H1 (cell line): ENCODE measurements at regions not wholly inside any gene's neighbourhood (a gene's known extent, or its start where the extent isn't known, plus 50 kb on each side); places are given as distances from the start of the nearest gene placed in this dataset.

Experiments used
- CTCF ChIA-PET: fragments of 300-600 bp; sonication (Branson Sonifier 250); formaldehyde crosslinking; loops from one replicate; lab custom pipeline; 2021; ENCODE audit not compliant: partially characterized antibody; lab: Charles Lee
- POLR2A ChIA-PET: fragments of 300-600 bp; sonication (Branson Sonifier 250); formaldehyde crosslinking; loops from one replicate; lab custom pipeline; 2021; ENCODE audit warnings: inconsistent platforms; ENCODE audit not compliant: partially characterized antibody; lab: Charles Lee
- DNase-seq, 2 experiments: peaks; one replicate each; pipeline versions ENCODE4 v3.0.0 to v3.0.0-alpha.2; 2010 to 2022; ENCODE audit warnings: low spot score in 2 of 2, low read depth in 1 of 2, mixed read lengths in 1 of 2
- FAIRE-seq: peaks from 2 replicates; lab custom pipeline; 2011; peaks lifted over from hg19 to GRCh38; lab: Jason Lieb, UNC
- H2AFZ ChIP-seq: 2 replicates; pipeline ENCODE4 v1.8.1; 2012; ENCODE audit warnings: low read length, inconsistent platforms
- H2AK5ac ChIP-seq: 2 replicates; pipeline ENCODE4 v1.6.1; 2013; ENCODE audit warnings: low read depth, low read length
- H2BK120ac ChIP-seq: replicated peaks from 2 replicates; pipeline ENCODE3; 2013; ENCODE audit warnings: low read depth, low read length, inconsistent platforms
- H2BK12ac ChIP-seq: 2 replicates; pipeline ENCODE4 v1.6.1; 2013; ENCODE audit warnings: low read depth, low read length
- H2BK15ac ChIP-seq: 2 replicates; pipeline ENCODE4 v1.6.1; 2013; ENCODE audit warnings: low read length
- H2BK20ac ChIP-seq: 2 replicates; pipeline ENCODE4 v1.6.1; 2013; ENCODE audit warnings: low read length
- H2BK5ac ChIP-seq: 2 replicates; pipeline ENCODE4 v1.6.1; 2013; ENCODE audit warnings: low read depth, low read length
- H3K14ac ChIP-seq: 2 replicates; pipeline ENCODE4 v1.6.1; 2013; ENCODE audit warnings: inconsistent platforms; ENCODE audit not compliant: insufficient read length
- H3K18ac ChIP-seq: 2 replicates; pipeline ENCODE4 v1.6.1; 2013; ENCODE audit warnings: low read length; ENCODE audit errors: extremely low read depth
- H3K23ac ChIP-seq: 2 replicates; pipeline ENCODE4 v1.6.1; 2013; ENCODE audit warnings: inconsistent platforms; ENCODE audit not compliant: insufficient read length
- H3K23me2 ChIP-seq: 2 replicates; pipeline ENCODE4 v1.6.1; 2013; ENCODE audit warnings: low read depth, low read length
- H3K27ac ChIP-seq: 2 replicates; pipeline ENCODE4 v1.6.1; 2011; ENCODE audit warnings: low read depth, low read length, inconsistent platforms
- H3K27me3 ChIP-seq, 4 experiments: replicated peaks in 1 of 4; 1 replicate in 1 of 4; 2 replicates in 3 of 4; pipeline versions ENCODE4 v1.6.1 to v1.8.1; 2011 to 2013; ENCODE audit warnings: low read length in 3 of 4, mild to moderate bottlenecking in 3 of 4, inconsistent platforms in 2 of 4, mixed read lengths in 2 of 4, moderate library complexity in 1 of 4; ENCODE audit not compliant: control insufficient read depth in 3 of 4, insufficient read depth in 3 of 4; ENCODE audit errors: extremely low read depth in 1 of 4
- H3K36me3 ChIP-seq, 4 experiments: 2 replicates each; pipeline versions ENCODE4 v1.6.1 to v1.8.1; 2011 to 2013; ENCODE audit warnings: mild to moderate bottlenecking in 4 of 4, low read length in 3 of 4, moderate library complexity in 2 of 4, control low read depth in 1 of 4, inconsistent platforms in 1 of 4; ENCODE audit not compliant: insufficient read depth in 4 of 4, control insufficient read depth in 2 of 4
- H3K4ac ChIP-seq: replicated peaks from 2 replicates; pipeline ENCODE3; 2013; ENCODE audit warnings: low read length, low read depth, mixed read lengths, inconsistent platforms; ENCODE audit not compliant: insufficient read length
- H3K4me1 ChIP-seq, 4 experiments: replicated peaks in 1 of 4; 1 replicate in 1 of 4; 2 replicates in 3 of 4; pipeline versions ENCODE4 v1.6.1 to v1.8.1; 2011 to 2013; ENCODE audit warnings: low read length in 3 of 4, inconsistent platforms in 2 of 4, mixed read lengths in 1 of 4; ENCODE audit not compliant: insufficient read depth in 4 of 4, control insufficient read depth in 3 of 4
- H3K4me2 ChIP-seq, 2 experiments: 2 replicates each; pipeline versions ENCODE4 v1.6.1 to v1.8.1; 2011 to 2013; ENCODE audit warnings: low read depth in 2 of 2, low read length in 2 of 2, control low read depth in 1 of 2, inconsistent platforms in 1 of 2, mild to moderate bottlenecking in 1 of 2; ENCODE audit not compliant: insufficient read depth in 1 of 2
- H3K4me3 ChIP-seq, 4 experiments: fragments of 200-600, 300-600 bp in 1 of 4; sonication (generic), shearing (Covaris generic), sonication (Bioruptor Twin) in 1 of 4; 2 replicates each; pipeline versions ENCODE4 v1.5.1 to v1.8.1; 2011 to 2016; ENCODE audit warnings: low read length in 4 of 4, low read depth in 3 of 4, control low read depth in 2 of 4, inconsistent platforms in 2 of 4, mild to moderate bottlenecking in 2 of 4, mixed read lengths in 1 of 4, moderate library complexity in 1 of 4; ENCODE audit not compliant: insufficient read depth in 2 of 4; ENCODE audit errors: extremely low read depth in 1 of 4
- H3K56ac ChIP-seq: replicated peaks from 2 replicates; pipeline ENCODE3; 2013; ENCODE audit warnings: low read depth, mild to moderate bottlenecking, mixed read lengths, low read length, inconsistent platforms; ENCODE audit not compliant: insufficient read length
- H3K79me1 ChIP-seq: 2 replicates; pipeline ENCODE4 v1.6.1; 2013; ENCODE audit warnings: low read depth, low read length, control low read depth
- H3K79me2 ChIP-seq, 2 experiments: 2 replicates each; pipeline versions ENCODE4 v1.6.1 to v1.8.1; 2012 to 2013; ENCODE audit warnings: low read length in 2 of 2, mild to moderate bottlenecking in 2 of 2, inconsistent platforms in 1 of 2; ENCODE audit not compliant: insufficient read depth in 2 of 2, control insufficient read depth in 1 of 2
- H3K9ac ChIP-seq, 4 experiments: replicated peaks in 1 of 4; 1 replicate in 1 of 4; 2 replicates in 3 of 4; pipeline versions ENCODE4 v1.6.1 to v1.8.1; 2011 to 2013; ENCODE audit warnings: low read depth in 3 of 4, low read length in 3 of 4, control low read depth in 2 of 4, mild to moderate bottlenecking in 2 of 4, moderate library complexity in 2 of 4, inconsistent platforms in 1 of 4; ENCODE audit errors: extremely low read depth in 1 of 4
- H3K9me3 ChIP-seq, 2 experiments: 2 replicates each; pipeline versions ENCODE4 v1.6.1 to v1.8.1; 2012 to 2013; ENCODE audit warnings: mild to moderate bottlenecking in 2 of 2, moderate library complexity in 2 of 2, control low read depth in 1 of 2, inconsistent platforms in 1 of 2, low read depth in 1 of 2, low read length in 1 of 2, mixed read lengths in 1 of 2; ENCODE audit not compliant: insufficient read depth in 2 of 2
- H4K20me1 ChIP-seq, 2 experiments: replicated peaks in 1 of 2; 2 replicates each; pipeline versions ENCODE3 to v1.8.1; 2011 to 2013; ENCODE audit warnings: inconsistent platforms in 2 of 2, low read length in 2 of 2, mild to moderate bottlenecking in 1 of 2; ENCODE audit not compliant: insufficient read depth in 2 of 2, control insufficient read depth in 1 of 2
- H4K5ac ChIP-seq: 2 replicates; pipeline ENCODE4 v1.6.1; 2013; ENCODE audit warnings: low read length, low read depth, mixed read lengths, inconsistent platforms; ENCODE audit not compliant: insufficient read length
- H4K8ac ChIP-seq: 2 replicates; pipeline ENCODE4 v1.8.0; 2013; ENCODE audit warnings: mild to moderate bottlenecking, moderate library complexity, low read length, inconsistent platforms; ENCODE audit not compliant: insufficient read depth; ENCODE audit errors: extremely low read depth
- H4K91ac ChIP-seq: replicated peaks from 2 replicates; pipeline ENCODE3; 2013; ENCODE audit warnings: low read length, mixed read lengths, inconsistent platforms; ENCODE audit not compliant: insufficient read length
- ASH2L ChIP-seq: fragments of 200-600, 300-600 bp; sonication (generic); IDR thresholded peaks from one replicate; pipeline ENCODE4 v1.7.1; 2017; ENCODE audit warnings: low read length
- BACH1 ChIP-seq: IDR thresholded peaks from 2 replicates; pipeline ENCODE4 v1.6.1; 2012; ENCODE audit warnings: low read length, improper control_type of control experiment
- EP300 ChIP-seq, 2 experiments: IDR thresholded peaks; 1 replicate in 1 of 2; 2 replicates in 1 of 2; pipeline ENCODE4 v1.6.1; 2011 to 2012; ENCODE audit warnings: low read depth in 2 of 2, low read length in 2 of 2, mild to moderate bottlenecking in 2 of 2, borderline replicate concordance in 1 of 2, inconsistent platforms in 1 of 2, moderate library complexity in 1 of 2
- KDM1A ChIP-seq: fragments of 200-600, 300-600 bp; sonication (generic); IDR thresholded peaks from 2 replicates; pipeline ENCODE4 v1.7.1; 2016; ENCODE audit warnings: mild to moderate bottlenecking, low read length, borderline replicate concordance
- NRF1 ChIP-seq: IDR thresholded peaks from 2 replicates; pipeline ENCODE4 v1.6.1; 2011; ENCODE audit warnings: mild to moderate bottlenecking, low read depth, low read length, improper control_type of control experiment
- POLR2AphosphoS5 ChIP-seq: IDR thresholded peaks from 2 replicates; pipeline ENCODE4 v1.6.1; 2011; ENCODE audit warnings: low read depth, low read length
- SIRT6 ChIP-seq: IDR thresholded peaks from one replicate; pipeline ENCODE4 v1.7.1; 2012; ENCODE audit warnings: low read length, inconsistent platforms
- SP1 ChIP-seq: IDR thresholded peaks from 2 replicates; pipeline ENCODE4 v1.6.1; 2011; ENCODE audit warnings: low read depth, low read length
- TAF1 ChIP-seq: IDR thresholded peaks from 2 replicates; pipeline ENCODE4 v1.6.1; 2011; ENCODE audit warnings: mild to moderate bottlenecking, low read depth, low read length
- TAF7 ChIP-seq: optimal IDR thresholded peaks from 2 replicates; pipeline ENCODE3; 2011; ENCODE audit warnings: low read depth, mild to moderate bottlenecking, inconsistent platforms, low read length, moderate library complexity, borderline replicate concordance
- WGBS, 2 experiments: shearing (Covaris generic) in 1 of 2; methylation state at CpG; one replicate each; pipeline versions ENCODE4 v1.1.6 to v1.1.7; 2013 to 2015; ENCODE audit warnings: low lambda C conversion rate in 2 of 2, mixed read lengths in 2 of 2, inconsistent platforms in 1 of 2, low coverage in 1 of 2, missing lambda C conversion rate in 1 of 2; ENCODE audit not compliant: insufficient replicate concordance in 2 of 2, insufficient coverage in 1 of 2, insufficient read length in 1 of 2; ENCODE audit errors: extremely low coverage in 1 of 2, missing lambda C conversion rate in 1 of 2; 5-methylcytosine and 5-hydroxymethylcytosine counted together
- TF ChIP-seq, protein P1 (sequence below): IDR thresholded peaks from 2 replicates; pipeline ENCODE4 v1.6.1; 2012; ENCODE audit warnings: low read length, inconsistent platforms
- TF ChIP-seq, protein P2 (sequence below): IDR thresholded peaks from 2 replicates; pipeline ENCODE4 v1.6.1; 2012; ENCODE audit warnings: inconsistent platforms

DNA sequence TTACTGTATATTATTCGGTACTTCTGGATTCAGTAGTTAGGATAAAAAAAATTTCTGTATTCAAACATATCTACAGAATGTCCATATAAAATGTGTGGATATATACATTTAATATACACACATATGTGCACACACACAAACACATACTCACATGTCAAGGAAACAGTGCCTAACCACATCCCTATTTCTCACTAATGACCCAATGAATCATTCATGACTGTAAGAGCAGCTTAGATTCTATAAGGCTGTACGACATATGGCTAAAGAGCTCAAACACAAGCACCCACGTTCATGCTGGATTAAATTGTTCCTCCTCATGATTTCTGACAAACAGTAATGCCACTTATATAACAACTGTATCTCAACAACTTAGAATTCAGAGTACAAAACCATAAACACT is 457.3 kb downstream of the ADCYAP1 start:
- H2BK5ac ChIP-seq: no peak overlapping the region
- H3K9ac ChIP-seq: no peak overlapping the region
- ChIA-PET POLR2A (no interaction called here), CTCF (no interaction called here)
- H4K8ac ChIP-seq: no peak overlapping the region
- H3K18ac ChIP-seq: no peak overlapping the region
- H4K5ac ChIP-seq: no peak overlapping the region
- no peak overlapping the region for H3K56ac ChIP-seq
- no peak overlapping the region for H2BK12ac ChIP-seq
- H3K79me2 ChIP-seq: no peaks in the 10 kb centered on the region
- H2BK15ac ChIP-seq: no peak overlapping the region
- H4K20me1 ChIP-seq: no peaks in the 10 kb centered on the region
- H2AFZ ChIP-seq: no peak overlapping the region
- no peak overlapping the region for H3K14ac ChIP-seq
- H2BK120ac ChIP-seq: no peak overlapping the region
- H2BK20ac ChIP-seq: no peak overlapping the region
- no peak overlapping the region for H3K4me3 ChIP-seq
- no peak for DNase-seq
- no peaks in the 10 kb centered on the region for H3K4me1 ChIP-seq
- no peaks in the 10 kb centered on the region for H3K9me3 ChIP-seq
- H3K27me3 ChIP-seq: peaks cover 0 to 2% (median 0%) of the 10 kb centered on the region in 4 experiments; a peak in 1 of 7 replicates
- H3K23me2 ChIP-seq: no peaks in the 10 kb centered on the region
- no peak overlapping the region for H3K4me2 ChIP-seq
- no peak overlapping the region for H4K91ac ChIP-seq
- H2AK5ac ChIP-seq: no peak overlapping the region
- 94% methylated on average over 3 of the region's 3 CpGs; no CpG with 5 or more reads in 1 of the 2 experiments for WGBS, 2 experiments
- FAIRE-seq: no peak
- H3K36me3 ChIP-seq: no peaks in the 10 kb centered on the region
- H3K4ac ChIP-seq: no peak overlapping the region
- H3K27ac ChIP-seq: no peak overlapping the region
- H3K79me1 ChIP-seq: no peaks in the 10 kb centered on the region
- no peak overlapping the region for H3K23ac ChIP-seq
- TF ChIP-seq EP300 (IDR thresholded peaks at IDR 0.05; ENCODE audit: borderline replicate concordance in 1 of 2, low read depth in 2 of 2, low read length in 2 of 2): no peak
- no peak for TF ChIP-seq NRF1
- no peak for TF ChIP-seq SP1
- no peak for TF ChIP-seq SIRT6
- TF ChIP-seq, protein P1, sequence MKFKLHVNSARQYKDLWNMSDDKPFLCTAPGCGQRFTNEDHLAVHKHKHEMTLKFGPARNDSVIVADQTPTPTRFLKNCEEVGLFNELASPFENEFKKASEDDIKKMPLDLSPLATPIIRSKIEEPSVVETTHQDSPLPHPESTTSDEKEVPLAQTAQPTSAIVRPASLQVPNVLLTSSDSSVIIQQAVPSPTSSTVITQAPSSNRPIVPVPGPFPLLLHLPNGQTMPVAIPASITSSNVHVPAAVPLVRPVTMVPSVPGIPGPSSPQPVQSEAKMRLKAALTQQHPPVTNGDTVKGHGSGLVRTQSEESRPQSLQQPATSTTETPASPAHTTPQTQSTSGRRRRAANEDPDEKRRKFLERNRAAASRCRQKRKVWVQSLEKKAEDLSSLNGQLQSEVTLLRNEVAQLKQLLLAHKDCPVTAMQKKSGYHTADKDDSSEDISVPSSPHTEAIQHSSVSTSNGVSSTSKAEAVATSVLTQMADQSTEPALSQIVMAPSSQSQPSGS: no peak
- TF ChIP-seq, protein P2, sequence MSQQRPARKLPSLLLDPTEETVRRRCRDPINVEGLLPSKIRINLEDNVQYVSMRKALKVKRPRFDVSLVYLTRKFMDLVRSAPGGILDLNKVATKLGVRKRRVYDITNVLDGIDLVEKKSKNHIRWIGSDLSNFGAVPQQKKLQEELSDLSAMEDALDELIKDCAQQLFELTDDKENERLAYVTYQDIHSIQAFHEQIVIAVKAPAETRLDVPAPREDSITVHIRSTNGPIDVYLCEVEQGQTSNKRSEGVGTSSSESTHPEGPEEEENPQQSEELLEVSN: no peak
- TF ChIP-seq TAF1: no peak
- no peak for TF ChIP-seq ASH2L
- TF ChIP-seq POLR2AphosphoS5: no peak
- no peak for TF ChIP-seq KDM1A
- TF ChIP-seq BACH1: no peak
- no peak for TF ChIP-seq TAF7
